ENCODE measurements at regions not wholly inside any gene's neighbourhood (a gene's known extent, or its start where the extent isn't known, plus 50 kb on each side); places are given as distances from the start of the nearest gene placed in this dataset.

- TF ChIP-seq, protein P1, sequence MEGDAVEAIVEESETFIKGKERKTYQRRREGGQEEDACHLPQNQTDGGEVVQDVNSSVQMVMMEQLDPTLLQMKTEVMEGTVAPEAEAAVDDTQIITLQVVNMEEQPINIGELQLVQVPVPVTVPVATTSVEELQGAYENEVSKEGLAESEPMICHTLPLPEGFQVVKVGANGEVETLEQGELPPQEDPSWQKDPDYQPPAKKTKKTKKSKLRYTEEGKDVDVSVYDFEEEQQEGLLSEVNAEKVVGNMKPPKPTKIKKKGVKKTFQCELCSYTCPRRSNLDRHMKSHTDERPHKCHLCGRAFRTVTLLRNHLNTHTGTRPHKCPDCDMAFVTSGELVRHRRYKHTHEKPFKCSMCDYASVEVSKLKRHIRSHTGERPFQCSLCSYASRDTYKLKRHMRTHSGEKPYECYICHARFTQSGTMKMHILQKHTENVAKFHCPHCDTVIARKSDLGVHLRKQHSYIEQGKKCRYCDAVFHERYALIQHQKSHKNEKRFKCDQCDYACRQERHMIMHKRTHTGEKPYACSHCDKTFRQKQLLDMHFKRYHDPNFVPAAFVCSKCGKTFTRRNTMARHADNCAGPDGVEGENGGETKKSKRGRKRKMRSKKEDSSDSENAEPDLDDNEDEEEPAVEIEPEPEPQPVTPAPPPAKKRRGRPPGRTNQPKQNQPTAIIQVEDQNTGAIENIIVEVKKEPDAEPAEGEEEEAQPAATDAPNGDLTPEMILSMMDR (IDR thresholded peaks at IDR 0.05): no peak
- no peak for TF ChIP-seq POLR2A (IDR thresholded peaks at IDR 0.05)
These were observed 287.1 kb upstream of the ZNF462 start for GRCh38 chr9:106575823-106576222.
